Ascending aorta (tissue), 2 donors: ENCODE measurements at regions not wholly inside any gene's neighbourhood (a gene's known extent, or its start where the extent isn't known, plus 50 kb on each side); places are given as distances from the start of the nearest gene placed in this dataset.

Source experiments
- DNase-seq, 2 donors: peaks; one replicate each; pipeline ENCODE4 v3.0.0-alpha.2; 2019; ENCODE audit warnings: low spot score in 2 of 2
- H3K27ac ChIP-seq, 2 donors: fragments of 200-600 bp; sonication (generic); one replicate each; pipeline ENCODE4 v1.5.1; 2016 to 2017; ENCODE audit warnings: mild to moderate bottlenecking in 1 of 2
- H3K27me3 ChIP-seq: fragments of 200-600 bp; sonication (generic); one replicate; pipeline ENCODE4 v1.5.1; 2017
- H3K36me3 ChIP-seq, 2 donors: fragments of 200-600 bp; sonication (generic); one replicate each; pipeline ENCODE4 v1.5.1; 2016
- H3K4me1 ChIP-seq, 2 donors: fragments of 200-600 bp; sonication (generic); one replicate each; pipeline ENCODE4 v1.5.1; 2016 to 2017; ENCODE audit warnings: mild to moderate bottlenecking in 1 of 2
- H3K4me3 ChIP-seq, 2 donors: fragments of 200-600 bp; sonication (generic); one replicate each; pipeline ENCODE4 v1.5.1; 2016 to 2017; ENCODE audit warnings: mild to moderate bottlenecking in 1 of 2
- H3K9me3 ChIP-seq, 2 donors: fragments of 200-600 bp; sonication (generic); one replicate each; pipeline ENCODE4 v1.5.1; 2016
- intact Hi-C: fragments of 100-400 bp; cut with DNase I; formaldehyde crosslinking; loops from one replicate; pipeline ENCODE4 v1.15.1; 2023
- TF ChIP-seq, protein P1 (sequence below), 3 experiments: fragments of 200-600 bp in 2 of 3; fragments of 450-650 bp in 1 of 3; sonication (generic) in 2 of 3; IDR thresholded peaks; one replicate each; pipeline ENCODE4 v1.5.1; 2016 to 2019; ENCODE audit warnings: antibody characterized with exemption in 3 of 3, mild to moderate bottlenecking in 1 of 3, moderate library complexity in 1 of 3

DNA sequence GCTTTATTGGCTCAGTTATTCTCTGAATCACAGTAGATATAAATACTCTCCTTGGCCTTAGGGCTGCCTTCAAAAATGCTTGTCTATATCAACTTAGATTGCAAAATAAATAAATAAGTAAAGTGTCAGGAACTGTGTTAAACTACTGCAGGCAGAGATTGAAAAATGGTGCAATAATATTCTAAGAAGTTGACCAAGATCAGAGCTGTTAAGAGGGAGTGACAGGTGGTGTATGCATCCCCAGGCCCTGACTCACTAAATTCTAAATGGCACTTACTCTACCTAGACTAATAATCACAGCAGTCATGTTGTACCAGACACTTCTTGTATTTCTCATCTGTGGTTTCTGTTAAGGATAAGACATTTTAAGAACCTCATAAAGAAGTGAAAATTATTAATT, 235.1 kb upstream of the SPOCK3 start:
- H3K27me3 ChIP-seq, result no peaks in the 10 kb centered on the region
- H3K36me3 ChIP-seq, result no peaks in the 10 kb centered on the region
- no peaks in the 10 kb centered on the region for H3K9me3 ChIP-seq
- no peaks in the 10 kb centered on the region for H3K4me1 ChIP-seq
- TF ChIP-seq, protein P1, sequence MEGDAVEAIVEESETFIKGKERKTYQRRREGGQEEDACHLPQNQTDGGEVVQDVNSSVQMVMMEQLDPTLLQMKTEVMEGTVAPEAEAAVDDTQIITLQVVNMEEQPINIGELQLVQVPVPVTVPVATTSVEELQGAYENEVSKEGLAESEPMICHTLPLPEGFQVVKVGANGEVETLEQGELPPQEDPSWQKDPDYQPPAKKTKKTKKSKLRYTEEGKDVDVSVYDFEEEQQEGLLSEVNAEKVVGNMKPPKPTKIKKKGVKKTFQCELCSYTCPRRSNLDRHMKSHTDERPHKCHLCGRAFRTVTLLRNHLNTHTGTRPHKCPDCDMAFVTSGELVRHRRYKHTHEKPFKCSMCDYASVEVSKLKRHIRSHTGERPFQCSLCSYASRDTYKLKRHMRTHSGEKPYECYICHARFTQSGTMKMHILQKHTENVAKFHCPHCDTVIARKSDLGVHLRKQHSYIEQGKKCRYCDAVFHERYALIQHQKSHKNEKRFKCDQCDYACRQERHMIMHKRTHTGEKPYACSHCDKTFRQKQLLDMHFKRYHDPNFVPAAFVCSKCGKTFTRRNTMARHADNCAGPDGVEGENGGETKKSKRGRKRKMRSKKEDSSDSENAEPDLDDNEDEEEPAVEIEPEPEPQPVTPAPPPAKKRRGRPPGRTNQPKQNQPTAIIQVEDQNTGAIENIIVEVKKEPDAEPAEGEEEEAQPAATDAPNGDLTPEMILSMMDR (IDR thresholded peaks at IDR 0.05), result no peak
- H3K4me3 ChIP-seq, result no peak overlapping the region
- H3K27ac ChIP-seq, result no peak overlapping the region
- DNase-seq, result no peak
- intact Hi-C loops, result no loop called here

DNA sequence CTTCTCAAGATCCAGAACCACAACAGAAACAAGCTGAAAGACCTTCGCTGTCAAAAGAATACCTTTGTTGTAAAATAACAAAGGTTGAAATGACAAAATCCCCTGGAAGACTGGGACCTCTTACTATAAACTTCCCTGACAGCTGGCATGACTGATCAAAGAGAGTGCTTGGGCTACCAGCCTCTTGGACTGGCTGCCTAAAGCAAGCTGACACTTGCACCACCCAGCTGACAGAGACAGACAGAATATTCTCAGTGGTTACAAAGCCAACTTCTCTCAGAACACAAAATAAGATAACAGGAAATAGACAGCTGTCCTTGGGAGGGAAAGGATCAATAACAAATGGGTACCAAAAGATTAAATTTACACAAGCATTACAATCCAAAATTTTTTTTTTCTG, 241.7 kb upstream of the SPOCK3 start:
- Histone ChIP-seq H3K4me1 (no peaks in the 10 kb centered on the region), H3K27ac (no peak overlapping the region), H3K36me3 (no peaks in the 10 kb centered on the region), H3K9me3 (no peaks in the 10 kb centered on the region), H3K4me3 (no peak overlapping the region), H3K27me3 (no peaks in the 10 kb centered on the region)
- TF ChIP-seq, protein P1 (IDR thresholded peaks at IDR 0.05), result no peak
- intact Hi-C loops, result no loop called here
- DNase-seq, result no peak

DNA sequence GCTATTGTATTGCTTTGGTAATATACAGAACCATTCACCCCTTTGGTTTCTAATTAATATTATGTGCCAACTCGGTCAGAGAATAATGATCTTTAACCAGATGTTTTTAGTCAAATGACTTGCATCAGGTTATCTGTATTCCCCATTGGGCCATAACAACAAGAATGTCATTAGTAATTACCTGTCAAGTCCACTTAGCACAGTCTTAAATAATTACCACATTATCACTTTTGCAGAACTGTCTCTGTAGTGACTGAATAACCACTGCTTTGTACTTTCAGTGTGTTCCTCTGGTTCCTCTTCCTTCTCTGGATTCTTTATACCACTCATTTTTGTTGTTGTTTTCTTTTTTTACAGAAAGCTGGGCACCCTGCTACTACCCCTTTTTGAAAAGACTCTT, 257.7 kb upstream of the SPOCK3 start:
- TF ChIP-seq, protein P1 (IDR thresholded peaks at IDR 0.05), result no peak
- Histone ChIP-seq H3K4me1 (no peaks in the 10 kb centered on the region), H3K4me3 (no peak overlapping the region), H3K27ac (no peak overlapping the region), H3K9me3 (no peaks in the 10 kb centered on the region), H3K27me3 (no peaks in the 10 kb centered on the region), H3K36me3 (no peaks in the 10 kb centered on the region)
- intact Hi-C loops, result no loop called here
- DNase-seq, result no peak

DNA sequence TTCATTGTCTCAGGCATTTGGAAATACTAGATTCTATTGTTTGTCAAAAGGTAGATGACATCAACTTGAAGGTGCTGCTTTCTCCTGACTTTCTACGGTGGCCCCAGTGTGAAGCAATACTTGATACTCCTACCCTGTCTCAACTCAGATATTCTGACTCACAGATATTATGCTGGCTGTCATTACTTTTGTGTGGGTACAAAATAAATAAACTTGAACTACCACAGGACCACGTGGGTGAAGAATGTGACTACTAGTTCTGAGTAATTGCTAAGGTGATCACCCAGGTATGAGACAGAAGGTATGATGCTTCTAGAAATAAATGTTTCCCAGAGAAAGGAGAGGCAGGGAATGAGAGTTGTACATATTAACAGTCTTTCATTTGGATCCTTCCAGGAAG, 275.3 kb upstream of the SPOCK3 start:
- no peaks in the 10 kb centered on the region for H3K27me3 ChIP-seq
- DNase-seq, result no peak
- intact Hi-C loops, result no loop called here
- H3K27ac ChIP-seq, result no peak overlapping the region
- no peaks in the 10 kb centered on the region for H3K4me1 ChIP-seq
- TF ChIP-seq, protein P1 (IDR thresholded peaks at IDR 0.05), result no peak
- H3K4me3 ChIP-seq, result no peak overlapping the region
- no peaks in the 10 kb centered on the region for H3K36me3 ChIP-seq
- H3K9me3 ChIP-seq, result no peaks in the 10 kb centered on the region

- DNase-seq, result no peak
- Histone ChIP-seq H3K9me3 (no peaks in the 10 kb centered on the region), H3K4me3 (no peak overlapping the region), H3K27me3 (no peaks in the 10 kb centered on the region), H3K4me1 (no peaks in the 10 kb centered on the region), H3K36me3 (no peaks in the 10 kb centered on the region), H3K27ac (no peak overlapping the region)
- intact Hi-C loops, result no loop called here
- TF ChIP-seq, protein P1 (IDR thresholded peaks at IDR 0.05), result no peak
Measured at GRCh38 chr4:167524091-167524490, 289.8 kb upstream of the SPOCK3 start.

DNA sequence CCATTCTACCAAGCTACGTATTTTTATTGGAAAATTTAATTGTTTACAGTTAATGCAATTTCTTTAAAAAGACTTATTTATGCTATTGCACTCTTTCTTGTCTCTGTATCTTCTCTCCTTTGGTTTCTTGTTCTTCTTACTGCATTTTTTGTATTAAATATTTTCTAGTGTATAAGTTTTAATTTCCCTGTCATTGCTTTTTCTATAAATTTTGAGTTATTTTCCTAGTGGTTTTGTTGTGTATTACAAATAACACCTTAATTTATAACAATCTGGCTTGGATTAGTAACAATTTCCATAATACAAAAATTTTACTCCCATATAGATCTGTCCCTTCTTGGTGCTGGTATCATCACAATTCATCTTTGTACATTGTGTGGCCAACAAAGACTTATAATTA, 303.5 kb upstream of the SPOCK3 start:
- DNase-seq, result no peak
- no peaks in the 10 kb centered on the region for H3K9me3 ChIP-seq
- no peak overlapping the region for H3K27ac ChIP-seq
- no peaks in the 10 kb centered on the region for H3K36me3 ChIP-seq
- TF ChIP-seq, protein P1 (IDR thresholded peaks at IDR 0.05), result no peak
- no peaks in the 10 kb centered on the region for H3K27me3 ChIP-seq
- intact Hi-C loops, result no loop called here
- H3K4me3 ChIP-seq, result no peak overlapping the region
- H3K4me1 ChIP-seq, result no peaks in the 10 kb centered on the region
